H1 (cell line): ENCODE measurements at regions not wholly inside any gene's neighbourhood (a gene's known extent, or its start where the extent isn't known, plus 50 kb on each side); places are given as distances from the start of the nearest gene placed in this dataset.

ENCODE experiments used
- CTCF ChIA-PET: fragments of 300-600 bp; sonication (Branson Sonifier 250); formaldehyde crosslinking; loops from one replicate; lab custom pipeline; 2021; ENCODE audit not compliant: partially characterized antibody; lab: Charles Lee
- POLR2A ChIA-PET: fragments of 300-600 bp; sonication (Branson Sonifier 250); formaldehyde crosslinking; loops from one replicate; lab custom pipeline; 2021; ENCODE audit warnings: inconsistent platforms; ENCODE audit not compliant: partially characterized antibody; lab: Charles Lee
- DNase-seq, 2 experiments: peaks; one replicate each; pipeline versions ENCODE4 v3.0.0 to v3.0.0-alpha.2; 2010 to 2022; ENCODE audit warnings: low spot score in 2 of 2, low read depth in 1 of 2, mixed read lengths in 1 of 2
- FAIRE-seq: peaks from 2 replicates; lab custom pipeline; 2011; peaks lifted over from hg19 to GRCh38; lab: Jason Lieb, UNC
- H2AFZ ChIP-seq: 2 replicates; pipeline ENCODE4 v1.8.1; 2012; ENCODE audit warnings: low read length, inconsistent platforms
- H2AK5ac ChIP-seq: 2 replicates; pipeline ENCODE4 v1.6.1; 2013; ENCODE audit warnings: low read depth, low read length
- H2BK120ac ChIP-seq: replicated peaks from 2 replicates; pipeline ENCODE3; 2013; ENCODE audit warnings: low read depth, low read length, inconsistent platforms
- H2BK12ac ChIP-seq: 2 replicates; pipeline ENCODE4 v1.6.1; 2013; ENCODE audit warnings: low read depth, low read length
- H2BK15ac ChIP-seq: 2 replicates; pipeline ENCODE4 v1.6.1; 2013; ENCODE audit warnings: low read length
- H2BK20ac ChIP-seq: 2 replicates; pipeline ENCODE4 v1.6.1; 2013; ENCODE audit warnings: low read length
- H2BK5ac ChIP-seq: 2 replicates; pipeline ENCODE4 v1.6.1; 2013; ENCODE audit warnings: low read depth, low read length
- H3K14ac ChIP-seq: 2 replicates; pipeline ENCODE4 v1.6.1; 2013; ENCODE audit warnings: inconsistent platforms; ENCODE audit not compliant: insufficient read length
- H3K18ac ChIP-seq: 2 replicates; pipeline ENCODE4 v1.6.1; 2013; ENCODE audit warnings: low read length; ENCODE audit errors: extremely low read depth
- H3K23ac ChIP-seq: 2 replicates; pipeline ENCODE4 v1.6.1; 2013; ENCODE audit warnings: inconsistent platforms; ENCODE audit not compliant: insufficient read length
- H3K23me2 ChIP-seq: 2 replicates; pipeline ENCODE4 v1.6.1; 2013; ENCODE audit warnings: low read depth, low read length
- H3K27ac ChIP-seq: 2 replicates; pipeline ENCODE4 v1.6.1; 2011; ENCODE audit warnings: low read depth, low read length, inconsistent platforms
- H3K27me3 ChIP-seq, 4 experiments: replicated peaks in 1 of 4; 1 replicate in 1 of 4; 2 replicates in 3 of 4; pipeline versions ENCODE4 v1.6.1 to v1.8.1; 2011 to 2013; ENCODE audit warnings: low read length in 3 of 4, mild to moderate bottlenecking in 3 of 4, inconsistent platforms in 2 of 4, mixed read lengths in 2 of 4, moderate library complexity in 1 of 4; ENCODE audit not compliant: control insufficient read depth in 3 of 4, insufficient read depth in 3 of 4; ENCODE audit errors: extremely low read depth in 1 of 4
- H3K36me3 ChIP-seq, 4 experiments: 2 replicates each; pipeline versions ENCODE4 v1.6.1 to v1.8.1; 2011 to 2013; ENCODE audit warnings: mild to moderate bottlenecking in 4 of 4, low read length in 3 of 4, moderate library complexity in 2 of 4, control low read depth in 1 of 4, inconsistent platforms in 1 of 4; ENCODE audit not compliant: insufficient read depth in 4 of 4, control insufficient read depth in 2 of 4
- H3K4ac ChIP-seq: replicated peaks from 2 replicates; pipeline ENCODE3; 2013; ENCODE audit warnings: low read length, low read depth, mixed read lengths, inconsistent platforms; ENCODE audit not compliant: insufficient read length
- H3K4me1 ChIP-seq, 4 experiments: replicated peaks in 1 of 4; 1 replicate in 1 of 4; 2 replicates in 3 of 4; pipeline versions ENCODE4 v1.6.1 to v1.8.1; 2011 to 2013; ENCODE audit warnings: low read length in 3 of 4, inconsistent platforms in 2 of 4, mixed read lengths in 1 of 4; ENCODE audit not compliant: insufficient read depth in 4 of 4, control insufficient read depth in 3 of 4
- H3K4me2 ChIP-seq, 2 experiments: 2 replicates each; pipeline versions ENCODE4 v1.6.1 to v1.8.1; 2011 to 2013; ENCODE audit warnings: low read depth in 2 of 2, low read length in 2 of 2, control low read depth in 1 of 2, inconsistent platforms in 1 of 2, mild to moderate bottlenecking in 1 of 2; ENCODE audit not compliant: insufficient read depth in 1 of 2
- H3K4me3 ChIP-seq, 4 experiments: fragments of 200-600, 300-600 bp in 1 of 4; sonication (generic), shearing (Covaris generic), sonication (Bioruptor Twin) in 1 of 4; 2 replicates each; pipeline versions ENCODE4 v1.5.1 to v1.8.1; 2011 to 2016; ENCODE audit warnings: low read length in 4 of 4, low read depth in 3 of 4, control low read depth in 2 of 4, inconsistent platforms in 2 of 4, mild to moderate bottlenecking in 2 of 4, mixed read lengths in 1 of 4, moderate library complexity in 1 of 4; ENCODE audit not compliant: insufficient read depth in 2 of 4; ENCODE audit errors: extremely low read depth in 1 of 4
- H3K56ac ChIP-seq: replicated peaks from 2 replicates; pipeline ENCODE3; 2013; ENCODE audit warnings: low read depth, mild to moderate bottlenecking, mixed read lengths, low read length, inconsistent platforms; ENCODE audit not compliant: insufficient read length
- H3K79me1 ChIP-seq: 2 replicates; pipeline ENCODE4 v1.6.1; 2013; ENCODE audit warnings: low read depth, low read length, control low read depth
- H3K79me2 ChIP-seq, 2 experiments: 2 replicates each; pipeline versions ENCODE4 v1.6.1 to v1.8.1; 2012 to 2013; ENCODE audit warnings: low read length in 2 of 2, mild to moderate bottlenecking in 2 of 2, inconsistent platforms in 1 of 2; ENCODE audit not compliant: insufficient read depth in 2 of 2, control insufficient read depth in 1 of 2
- H3K9ac ChIP-seq, 4 experiments: replicated peaks in 1 of 4; 1 replicate in 1 of 4; 2 replicates in 3 of 4; pipeline versions ENCODE4 v1.6.1 to v1.8.1; 2011 to 2013; ENCODE audit warnings: low read depth in 3 of 4, low read length in 3 of 4, control low read depth in 2 of 4, mild to moderate bottlenecking in 2 of 4, moderate library complexity in 2 of 4, inconsistent platforms in 1 of 4; ENCODE audit errors: extremely low read depth in 1 of 4
- H3K9me3 ChIP-seq, 2 experiments: 2 replicates each; pipeline versions ENCODE4 v1.6.1 to v1.8.1; 2012 to 2013; ENCODE audit warnings: mild to moderate bottlenecking in 2 of 2, moderate library complexity in 2 of 2, control low read depth in 1 of 2, inconsistent platforms in 1 of 2, low read depth in 1 of 2, low read length in 1 of 2, mixed read lengths in 1 of 2; ENCODE audit not compliant: insufficient read depth in 2 of 2
- H4K20me1 ChIP-seq, 2 experiments: replicated peaks in 1 of 2; 2 replicates each; pipeline versions ENCODE3 to v1.8.1; 2011 to 2013; ENCODE audit warnings: inconsistent platforms in 2 of 2, low read length in 2 of 2, mild to moderate bottlenecking in 1 of 2; ENCODE audit not compliant: insufficient read depth in 2 of 2, control insufficient read depth in 1 of 2
- H4K5ac ChIP-seq: 2 replicates; pipeline ENCODE4 v1.6.1; 2013; ENCODE audit warnings: low read length, low read depth, mixed read lengths, inconsistent platforms; ENCODE audit not compliant: insufficient read length
- H4K8ac ChIP-seq: 2 replicates; pipeline ENCODE4 v1.8.0; 2013; ENCODE audit warnings: mild to moderate bottlenecking, moderate library complexity, low read length, inconsistent platforms; ENCODE audit not compliant: insufficient read depth; ENCODE audit errors: extremely low read depth
- H4K91ac ChIP-seq: replicated peaks from 2 replicates; pipeline ENCODE3; 2013; ENCODE audit warnings: low read length, mixed read lengths, inconsistent platforms; ENCODE audit not compliant: insufficient read length
- CREB1 ChIP-seq: IDR thresholded peaks from 2 replicates; pipeline ENCODE4 v1.6.1; 2012; ENCODE audit warnings: inconsistent platforms
- WGBS, 2 experiments: shearing (Covaris generic) in 1 of 2; methylation state at CpG; one replicate each; pipeline versions ENCODE4 v1.1.6 to v1.1.7; 2013 to 2015; ENCODE audit warnings: low lambda C conversion rate in 2 of 2, mixed read lengths in 2 of 2, inconsistent platforms in 1 of 2, low coverage in 1 of 2, missing lambda C conversion rate in 1 of 2; ENCODE audit not compliant: insufficient replicate concordance in 2 of 2, insufficient coverage in 1 of 2, insufficient read length in 1 of 2; ENCODE audit errors: extremely low coverage in 1 of 2, missing lambda C conversion rate in 1 of 2; 5-methylcytosine and 5-hydroxymethylcytosine counted together

DNA sequence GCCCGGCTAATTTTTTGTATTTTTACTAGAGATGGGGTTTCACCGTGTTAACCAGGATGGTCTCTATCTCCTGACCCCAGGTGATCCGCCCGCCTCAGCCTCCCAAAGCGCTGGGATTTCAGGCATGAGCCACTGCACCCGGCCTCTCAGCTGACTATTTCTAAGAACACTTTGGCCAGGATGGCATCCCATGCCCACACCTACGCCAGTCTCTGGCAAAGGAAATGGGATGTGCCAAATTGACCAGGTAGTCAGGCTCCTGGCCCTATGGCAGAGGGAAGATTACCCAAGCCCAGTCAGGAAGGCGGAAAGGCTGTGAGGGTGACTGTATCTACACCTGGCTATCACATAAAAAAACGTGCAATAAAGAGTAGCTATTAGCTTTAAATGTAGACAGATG, 94.1 kb upstream of the DUSP5 start:
- FAIRE-seq (no peak), DNase-seq (no peak)
- POLR2A ChIA-PET: interaction anchor here (0.7 kb wide), 1 partner anchor 11 kb away, joined by 4 read pairs; no protein-coding TSS in a partner anchor
- TF ChIP-seq CREB1: no peak

More for the DNA sequence above, 94.1 kb upstream of the DUSP5 start:
- 89% methylated on average over 9 of the region's 9 CpGs; no CpG with 5 or more reads in 1 of the 2 experiments for WGBS, 2 experiments
- Histone ChIP-seq H3K14ac (no peak overlapping the region), H3K23ac (no peak overlapping the region), H4K5ac (no peak overlapping the region), H3K18ac (no peak overlapping the region), H4K20me1 (no peaks in the 10 kb centered on the region), H3K4me2 (no peak overlapping the region), H3K4ac (no peak overlapping the region), H3K27me3 (no peaks in the 10 kb centered on the region), H3K27ac (no peak overlapping the region), H4K8ac (no peak overlapping the region), H3K79me1 (no peaks in the 10 kb centered on the region), H2BK15ac (no peak overlapping the region), H3K4me1 (peaks cover 0 to 8% (median 3%) of the 10 kb centered on the region in 4 experiments; a peak in 5 of 7 replicates), H3K79me2 (no peaks in the 10 kb centered on the region), H3K36me3 (no peaks in the 10 kb centered on the region), H2BK120ac (no peak overlapping the region), H2AK5ac (no peak overlapping the region), H2BK20ac (no peak overlapping the region), H2BK12ac (no peak overlapping the region), H3K56ac (no peak overlapping the region), H2AFZ (no peak overlapping the region), H3K4me3 (no peak overlapping the region), H3K23me2 (no peaks in the 10 kb centered on the region), H3K9ac (no peak overlapping the region), H2BK5ac (no peak overlapping the region), H4K91ac (no peak overlapping the region), H3K9me3 (no peaks in the 10 kb centered on the region)
- CTCF ChIA-PET: interaction anchor here (0.6 to 0.7 kb wide), 2 partner anchors 48 to 106 kb away, joined by 3 to 4 read pairs; no protein-coding TSS in a partner anchor
